Retinal pigment epithelial cell (primary cell): ENCODE measurements at regions not wholly inside any gene's neighbourhood (a gene's known extent, or its start where the extent isn't known, plus 50 kb on each side); places are given as distances from the start of the nearest gene placed in this dataset.

Experiments
- DNase-seq: peaks from one replicate; pipeline ENCODE4 v3.0.0-alpha.2; 2010; ENCODE audit warnings: low read depth
- H3K4me3 ChIP-seq: 2 replicates; pipeline ENCODE4 v1.5.1; 2011; ENCODE audit warnings: mild to moderate bottlenecking, low read length, control low read depth, moderate library complexity
- CTCF ChIP-seq: conservative IDR thresholded peaks from 2 replicates; pipeline ENCODE4 v1.5.1; 2011; ENCODE audit warnings: low read depth, low read length, control low read depth, inconsistent platforms

- no peak overlapping the region for H3K4me3 ChIP-seq
- no peak for DNase-seq
- no peak for TF ChIP-seq CTCF
These were observed 708.4 kb upstream of the ADAMTS5 start for GRCh38 chr21:27675306-27675705.

- no peak overlapping the region for H3K4me3 ChIP-seq
- DNase-seq: no peak
- no peak for TF ChIP-seq CTCF
These were observed 707.2 kb upstream of the ADAMTS5 start for GRCh38 chr21:27674041-27674615.

- no peak for DNase-seq
- H3K4me3 ChIP-seq: no peak overlapping the region
- TF ChIP-seq CTCF: no peak
These were observed 706.7 kb upstream of the ADAMTS5 start for GRCh38 chr21:27673581-27673980.

- no peak for TF ChIP-seq CTCF
- DNase-seq: no peak
- H3K4me3 ChIP-seq: no peak overlapping the region
These were observed 704.3 kb upstream of the ADAMTS5 start for GRCh38 chr21:27671207-27671606.

GRCh38 chr21:27653481-27653880 lies 686.6 kb upstream of the ADAMTS5 start:
- DNase-seq: no peak
- TF ChIP-seq CTCF: no peak
- no peak overlapping the region for H3K4me3 ChIP-seq

GRCh38 chr21:27649762-27650161 lies 682.9 kb upstream of the ADAMTS5 start:
- TF ChIP-seq CTCF: no peak
- no peak overlapping the region for H3K4me3 ChIP-seq
- DNase-seq: no peak

- no peak overlapping the region for H3K4me3 ChIP-seq
- TF ChIP-seq CTCF: no peak
- peak; percentile 82 for DNase-seq
These were observed 682.4 kb upstream of the ADAMTS5 start for GRCh38 chr21:27649323-27649722.
